ENCODE measurements at regions not wholly inside any gene's neighbourhood (a gene's known extent, or its start where the extent isn't known, plus 50 kb on each side); places are given as distances from the start of the nearest gene placed in this dataset.

DNA sequence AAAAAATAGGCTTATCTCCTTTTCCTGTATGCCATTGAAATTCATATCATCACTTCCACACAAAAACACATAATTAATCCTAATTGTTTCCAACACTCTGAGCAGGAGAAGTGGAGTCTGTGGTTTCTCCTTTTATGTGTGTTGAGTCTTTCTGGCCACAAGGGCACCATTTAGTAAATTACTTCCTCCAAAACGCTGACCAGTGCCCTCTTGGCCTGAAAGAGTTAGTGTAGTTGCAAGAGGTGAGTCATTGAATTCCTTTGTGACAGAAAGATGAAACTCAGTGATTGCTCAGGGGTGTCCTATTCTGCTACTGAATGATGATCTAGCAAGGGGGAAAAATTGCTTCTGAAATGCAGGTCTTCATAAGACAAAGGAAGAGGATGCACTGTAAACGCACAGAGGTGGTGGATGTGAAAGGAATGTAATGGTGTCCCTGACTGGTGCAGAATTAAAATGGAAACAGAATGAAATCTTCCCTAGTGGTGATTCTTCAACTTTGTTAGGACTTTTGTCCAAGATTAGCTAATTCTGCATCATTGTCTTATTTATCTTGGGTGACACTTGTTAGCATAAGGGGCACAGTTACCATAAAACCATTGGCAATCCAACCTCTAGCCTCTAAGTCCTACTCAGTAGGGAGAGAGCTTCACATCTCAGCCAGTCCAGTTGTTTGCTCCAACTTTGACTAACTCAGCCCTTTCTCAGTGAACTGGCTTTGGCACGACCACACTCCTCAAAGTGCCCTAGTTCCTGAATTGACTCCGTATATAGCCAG is 208.4 kb upstream of the NANOGP8 start:
- TF ChIP-seq, protein P1, sequence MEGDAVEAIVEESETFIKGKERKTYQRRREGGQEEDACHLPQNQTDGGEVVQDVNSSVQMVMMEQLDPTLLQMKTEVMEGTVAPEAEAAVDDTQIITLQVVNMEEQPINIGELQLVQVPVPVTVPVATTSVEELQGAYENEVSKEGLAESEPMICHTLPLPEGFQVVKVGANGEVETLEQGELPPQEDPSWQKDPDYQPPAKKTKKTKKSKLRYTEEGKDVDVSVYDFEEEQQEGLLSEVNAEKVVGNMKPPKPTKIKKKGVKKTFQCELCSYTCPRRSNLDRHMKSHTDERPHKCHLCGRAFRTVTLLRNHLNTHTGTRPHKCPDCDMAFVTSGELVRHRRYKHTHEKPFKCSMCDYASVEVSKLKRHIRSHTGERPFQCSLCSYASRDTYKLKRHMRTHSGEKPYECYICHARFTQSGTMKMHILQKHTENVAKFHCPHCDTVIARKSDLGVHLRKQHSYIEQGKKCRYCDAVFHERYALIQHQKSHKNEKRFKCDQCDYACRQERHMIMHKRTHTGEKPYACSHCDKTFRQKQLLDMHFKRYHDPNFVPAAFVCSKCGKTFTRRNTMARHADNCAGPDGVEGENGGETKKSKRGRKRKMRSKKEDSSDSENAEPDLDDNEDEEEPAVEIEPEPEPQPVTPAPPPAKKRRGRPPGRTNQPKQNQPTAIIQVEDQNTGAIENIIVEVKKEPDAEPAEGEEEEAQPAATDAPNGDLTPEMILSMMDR (IDR thresholded peaks at IDR 0.05), result peak; percentile 17
- Mint-ChIP-seq H3K4me3 (no peak overlapping the region), H3K4me1 (peaks cover 34% of the 10 kb centered on the region), H3K27me3 (ENCODE audit: low read depth, poor library complexity) (peaks cover 3% of the 10 kb centered on the region), H3K36me3 (ENCODE audit: low read depth) (peaks cover 5% of the 10 kb centered on the region), H3K9me3 (peaks cover 9% of the 10 kb centered on the region), H3K27ac (no peak overlapping the region)
- no peak for DNase-seq

DNA sequence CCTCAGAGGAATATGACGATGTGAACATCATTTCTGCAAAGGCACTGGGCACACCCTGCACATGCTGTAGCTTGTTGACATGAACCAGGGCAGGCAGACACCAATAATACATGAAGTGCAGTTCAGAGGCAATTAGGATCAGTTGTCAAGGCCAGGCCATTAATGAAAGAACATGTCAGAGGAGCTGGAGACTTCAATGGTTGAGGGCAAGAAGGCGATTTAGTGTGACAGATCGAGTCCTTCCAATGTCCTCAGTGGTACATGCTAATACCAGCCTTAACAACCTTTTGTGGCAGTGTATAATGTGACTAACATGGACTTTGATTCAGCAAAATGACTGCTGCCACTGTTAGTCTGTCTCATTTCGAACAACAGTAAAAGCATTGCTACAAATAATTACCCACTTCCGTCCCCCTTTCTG is 205.2 kb upstream of the NANOGP8 start:
- H3K27ac Mint-ChIP-seq, result no peak overlapping the region
- H3K27me3 Mint-ChIP-seq (ENCODE audit: low read depth, poor library complexity), result no peaks in the 10 kb centered on the region
- TF ChIP-seq, protein P1 (IDR thresholded peaks at IDR 0.05), result no peak
- peaks cover 5% of the 10 kb centered on the region for H3K9me3 Mint-ChIP-seq
- DNase-seq, result no peak
- no peak overlapping the region for H3K4me3 Mint-ChIP-seq
- H3K4me1 Mint-ChIP-seq, result peaks cover 36% of the 10 kb centered on the region
- peaks cover 3% of the 10 kb centered on the region for H3K36me3 Mint-ChIP-seq (ENCODE audit: low read depth)

DNA sequence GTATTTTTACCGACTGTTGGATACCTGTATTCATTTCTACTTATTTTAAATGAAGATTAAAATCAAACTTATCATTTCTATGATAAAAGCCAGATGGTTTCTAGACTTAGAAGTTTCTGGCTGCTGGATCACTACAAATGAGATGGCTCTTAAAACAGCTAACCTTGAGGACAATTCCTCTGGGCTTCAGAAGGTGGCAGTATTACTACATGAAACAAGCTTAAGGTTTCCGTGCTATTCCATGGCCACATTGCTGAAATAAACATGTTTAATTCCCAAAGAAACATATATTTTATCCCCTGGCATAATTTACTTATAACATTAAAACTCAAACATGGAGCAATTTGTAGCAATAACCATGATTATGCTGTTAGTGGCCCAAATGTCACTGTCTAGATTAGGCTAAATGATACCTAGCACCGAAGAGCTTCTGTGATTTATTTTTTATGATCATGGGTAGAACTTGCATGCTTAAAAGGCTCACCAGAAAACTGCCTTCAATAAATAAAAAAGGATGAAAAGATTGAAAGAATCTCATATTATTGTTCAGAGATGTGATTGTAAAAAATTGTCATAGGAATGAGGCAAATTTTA is 204.0 kb upstream of the NANOGP8 start:
- peaks cover under 1% of the 10 kb centered on the region for H3K9me3 Mint-ChIP-seq
- no peak overlapping the region for H3K4me3 Mint-ChIP-seq
- H3K36me3 Mint-ChIP-seq (ENCODE audit: low read depth), result no peaks in the 10 kb centered on the region
- H3K27me3 Mint-ChIP-seq (ENCODE audit: low read depth, poor library complexity), result no peaks in the 10 kb centered on the region
- H3K27ac Mint-ChIP-seq, result no peak overlapping the region
- peaks cover 36% of the 10 kb centered on the region for H3K4me1 Mint-ChIP-seq
- peak; percentile 25 for DNase-seq
- TF ChIP-seq, protein P1 (IDR thresholded peaks at IDR 0.05), result peak; percentile 84

DNA sequence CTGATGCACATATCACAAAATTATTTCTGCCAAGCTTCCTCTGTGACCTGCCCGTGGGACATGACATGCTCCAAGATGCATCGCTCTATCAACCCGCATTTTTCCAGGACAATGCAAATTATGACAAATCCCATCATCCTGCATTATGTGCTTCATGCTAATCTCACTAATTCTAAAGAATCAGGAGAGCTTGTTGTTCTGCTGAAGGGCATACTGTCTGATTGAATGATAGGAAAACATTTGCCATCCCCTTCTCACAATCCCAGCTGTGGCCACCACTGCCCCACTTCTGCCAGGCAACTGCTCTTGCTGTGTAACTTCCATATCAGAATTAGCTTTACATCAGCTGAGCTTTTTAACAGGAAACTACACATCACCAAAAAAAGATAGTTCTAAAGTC is 203.5 kb upstream of the NANOGP8 start:
- Mint-ChIP-seq H3K27ac (no peak overlapping the region), H3K9me3 (peaks cover 6% of the 10 kb centered on the region), H3K4me3 (no peak overlapping the region), H3K4me1 (peaks cover 35% of the 10 kb centered on the region), H3K36me3 (ENCODE audit: low read depth) (peaks cover 4% of the 10 kb centered on the region), H3K27me3 (ENCODE audit: low read depth, poor library complexity) (no peaks in the 10 kb centered on the region)
- no peak for DNase-seq
- TF ChIP-seq, protein P1 (IDR thresholded peaks at IDR 0.05), result no peak

DNA sequence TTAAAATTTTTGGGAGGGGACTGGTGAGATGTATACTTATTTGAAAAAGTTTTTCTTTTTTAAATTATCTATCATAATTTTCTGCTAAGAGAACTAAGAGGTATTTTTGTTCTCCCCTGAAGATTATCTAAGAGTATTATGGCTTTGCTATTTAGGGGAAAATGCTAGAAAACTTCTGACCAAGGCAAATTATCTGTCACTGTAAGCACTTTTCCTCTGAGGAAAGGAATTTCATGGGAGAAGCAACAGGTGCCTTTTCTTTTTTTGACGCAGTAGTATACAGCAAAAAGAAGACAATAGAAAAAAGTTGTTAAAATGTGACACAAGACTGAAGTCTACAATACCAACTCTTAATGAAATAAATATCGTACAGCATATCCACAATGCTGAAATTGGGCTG is 201.6 kb upstream of the NANOGP8 start:
- H3K27ac Mint-ChIP-seq, result no peak overlapping the region

More for the DNA sequence above, 201.6 kb upstream of the NANOGP8 start:
- H3K36me3 Mint-ChIP-seq (ENCODE audit: low read depth), result peaks cover 7% of the 10 kb centered on the region
- peaks cover 9% of the 10 kb centered on the region for H3K9me3 Mint-ChIP-seq
- H3K27me3 Mint-ChIP-seq (ENCODE audit: low read depth, poor library complexity), result no peaks in the 10 kb centered on the region
- H3K4me3 Mint-ChIP-seq, result no peak overlapping the region
- DNase-seq, result no peak
- TF ChIP-seq, protein P1 (IDR thresholded peaks at IDR 0.05), result no peak
- H3K4me1 Mint-ChIP-seq, result peaks cover 24% of the 10 kb centered on the region

Measured in nephron progenitor cell (in vitro differentiated cells).